ENCODE measurements at regions not wholly inside any gene's neighbourhood (a gene's known extent, or its start where the extent isn't known, plus 50 kb on each side); places are given as distances from the start of the nearest gene placed in this dataset.

GRCh38 chr6:150739711-150740349 lies 125.7 kb upstream of the MTHFD1L start (continued):
- TF ChIP-seq EZH2 (IDR thresholded peaks at IDR 0.05; ENCODE audit: low read depth, unreplicated experiment) (no peak), CTCF (conservative IDR thresholded peaks at IDR 0.05; ENCODE audit: low read depth in 2 of 2) (no peak)

GRCh38 chr6:150740453-150740852 lies 125.0 kb upstream of the MTHFD1L start:
- Histone ChIP-seq H2AFZ (no peak overlapping the region), H3F3A (replicated peaks; ENCODE audit: low read depth) (no peaks in the 10 kb centered on the region), H3K9me2 (ENCODE audit: insufficient read depth) (no peaks in the 10 kb centered on the region), H3K27me3 (ENCODE audit: insufficient read depth) (no peaks in the 10 kb centered on the region), H3K4me2 (no peak overlapping the region), H3K79me2 (replicated peaks; ENCODE audit: insufficient read depth) (no peaks in the 10 kb centered on the region), H3K4me3 (no peak overlapping the region), H4K20me1 (replicated peaks; ENCODE audit: insufficient read depth) (no peaks in the 10 kb centered on the region), H3K4me1 (ENCODE audit: insufficient read depth) (no peaks in the 10 kb centered on the region), H3K27ac (ENCODE audit: low read depth) (no peak overlapping the region), H3K36me3 (ENCODE audit: insufficient read depth) (no peaks in the 10 kb centered on the region)
- Mint-ChIP-seq H3K27me3 (ENCODE audit: insufficient read depth, low read depth, poor library complexity) (no peaks in the 10 kb centered on the region), H3K36me3 (ENCODE audit: low read depth) (no peaks in the 10 kb centered on the region), H3K4me1 (no peaks in the 10 kb centered on the region), H3K27ac (no peak overlapping the region), H3K9me3 (no peaks in the 10 kb centered on the region), H3K4me3 (no peak overlapping the region)
- no peak for DNase-seq (ENCODE audit: low spot score)
- no peak for ATAC-seq
- no peak for TF ChIP-seq ZNF114 (CRISPR knock-in tag; IDR thresholded peaks at IDR 0.05)
- no peak for TF ChIP-seq POLR2AphosphoS5 (IDR thresholded peaks at IDR 0.05; ENCODE audit: low read depth)
- TF ChIP-seq ZNF331 (CRISPR knock-in tag; IDR thresholded peaks at IDR 0.05; ENCODE audit: low read depth): no peak
- TF ChIP-seq ETS1 (IDR thresholded peaks at IDR 0.05): no peak
- TF ChIP-seq EZH2phosphoT487 (IDR thresholded peaks at IDR 0.05; ENCODE audit: unreplicated experiment): no peak
- no peak for TF ChIP-seq ZNF462 (CRISPR knock-in tag; IDR thresholded peaks at IDR 0.05)
- TF ChIP-seq REST (IDR thresholded peaks at IDR 0.05; ENCODE audit: unreplicated experiment): no peak
- TF ChIP-seq CTCF (conservative IDR thresholded peaks at IDR 0.05; ENCODE audit: low read depth in 2 of 2): no peak
- no peak for TF ChIP-seq JUNB (IDR thresholded peaks at IDR 0.05; ENCODE audit: unreplicated experiment)
